IMR-90 (cell line): ENCODE measurements at regions not wholly inside any gene's neighbourhood (a gene's known extent, or its start where the extent isn't known, plus 50 kb on each side); places are given as distances from the start of the nearest gene placed in this dataset.

Experiments
- ATAC-seq: fragments of 200-7000 bp; cut with Tn5 transposase; 2 replicates; pipeline ENCODE4 v1.9.1; 2020; ENCODE audit warnings: low read depth, mild to moderate bottlenecking, moderate library complexity
- BruUV-seq: library from RNA; stranded (reverse); fragments of 400-500 nt; replicated peaks from 2 replicates; lab custom pipeline; 2021; lab: Mats Ljungman, UMichigan
- CTCF ChIA-PET: fragments of 300-600 bp; formaldehyde crosslinking; extraction: SDS; loops from one replicate; lab custom pipeline; 2021; ENCODE audit warnings: antibody characterized with exemption; lab: Yijun Ruan, JAX
- POLR2A ChIA-PET: fragments of 300-600 bp; sonication (Branson Sonifier 250); formaldehyde crosslinking; loops from one replicate; lab custom pipeline; 2022; ENCODE audit warnings: antibody characterized with exemption; ENCODE audit not compliant: unreplicated experiment; lab: Charles Lee
- DNase-seq: peaks from one replicate; pipeline ENCODE4 v3.0.0; 2013
- H2AFZ ChIP-seq: replicated peaks from 2 replicates; pipeline ENCODE3; 2013; ENCODE audit warnings: low read length, mild to moderate bottlenecking; ENCODE audit not compliant: poor library complexity
- H2AK5ac ChIP-seq: 2 replicates; pipeline ENCODE4 v1.6.1; 2013; ENCODE audit warnings: low read depth, low read length, inconsistent platforms
- H2AK9ac ChIP-seq: replicated peaks from 2 replicates; pipeline ENCODE3; 2013; ENCODE audit warnings: mild to moderate bottlenecking, low read depth, low read length, moderate library complexity; ENCODE audit not compliant: poor library complexity
- H2BK120ac ChIP-seq: 2 replicates; pipeline ENCODE4 v1.6.1; 2013; ENCODE audit warnings: low read depth, low read length, inconsistent platforms
- H2BK15ac ChIP-seq: 3 replicates; pipeline ENCODE4 v1.6.1; 2013; ENCODE audit warnings: low read depth, low read length, inconsistent platforms
- H2BK20ac ChIP-seq: 2 replicates; pipeline ENCODE4 v1.6.1; 2013; ENCODE audit warnings: low read depth, mild to moderate bottlenecking, inconsistent platforms, low read length, moderate library complexity
- H2BK5ac ChIP-seq: 2 replicates; pipeline ENCODE4 v1.6.1; 2013; ENCODE audit warnings: mild to moderate bottlenecking, low read depth, low read length, inconsistent platforms; ENCODE audit not compliant: poor library complexity, severe bottlenecking
- H3K14ac ChIP-seq: replicated peaks from 2 replicates; pipeline ENCODE4 v1.6.1; 2013; ENCODE audit warnings: low read depth, low read length, inconsistent platforms
- H3K18ac ChIP-seq: 2 replicates; pipeline ENCODE4 v1.6.1; 2013; ENCODE audit warnings: low read depth, low read length, control low read depth
- H3K23ac ChIP-seq: 2 replicates; pipeline ENCODE4 v1.6.1; 2013; ENCODE audit warnings: low read depth, low read length, inconsistent platforms
- H3K27ac ChIP-seq: 2 replicates; pipeline ENCODE4 v1.5.1; 2013; ENCODE audit warnings: mild to moderate bottlenecking, control low read depth, low read length; ENCODE audit not compliant: insufficient read depth
- H3K27me3 ChIP-seq: 2 replicates; pipeline ENCODE4 v1.6.1; 2013; ENCODE audit warnings: low read length; ENCODE audit not compliant: control insufficient read depth, insufficient read depth
- H3K36me3 ChIP-seq: 2 replicates; pipeline ENCODE4 v1.6.1; 2013; ENCODE audit warnings: low read length, mixed read lengths; ENCODE audit not compliant: control insufficient read depth, insufficient read depth
- H3K4ac ChIP-seq: 2 replicates; pipeline ENCODE4 v1.6.1; 2013; ENCODE audit warnings: low read depth, low read length, inconsistent platforms
- H3K4me1 ChIP-seq: 2 replicates; pipeline ENCODE4 v1.6.1; 2013; ENCODE audit warnings: low read length, mixed read lengths; ENCODE audit not compliant: control insufficient read depth, insufficient read depth
- H3K4me2 ChIP-seq: 2 replicates; pipeline ENCODE4 v1.6.1; 2013; ENCODE audit warnings: low read depth, mild to moderate bottlenecking, control low read depth, low read length, moderate library complexity
- H3K4me3 ChIP-seq: 2 replicates; pipeline ENCODE4 v1.5.1; 2013; ENCODE audit warnings: low read depth, mild to moderate bottlenecking, control low read depth, low read length, moderate library complexity; ENCODE audit not compliant: insufficient read depth
- H3K56ac ChIP-seq: 2 replicates; pipeline ENCODE4 v1.6.1; 2013; ENCODE audit warnings: low read length, inconsistent platforms; ENCODE audit not compliant: insufficient read depth; ENCODE audit errors: extremely low read depth
- H3K79me1 ChIP-seq, 2 experiments: 2 replicates each; pipeline ENCODE4 v1.6.1; 2013; ENCODE audit warnings: low read length in 2 of 2, inconsistent platforms in 1 of 2, low read depth in 1 of 2
- H3K9ac ChIP-seq: 2 replicates; pipeline ENCODE4 v1.6.1; 2013; ENCODE audit warnings: low read depth, low read length, control low read depth
- H3K9me1 ChIP-seq: 2 replicates; pipeline ENCODE4 v1.6.1; 2013; ENCODE audit warnings: low read length, inconsistent platforms; ENCODE audit not compliant: insufficient read depth
- H3K9me3 ChIP-seq: 2 replicates; pipeline ENCODE4 v1.6.1; 2013; ENCODE audit warnings: low read length; ENCODE audit not compliant: control insufficient read depth, insufficient read depth
- H4K20me1 ChIP-seq: 2 replicates; pipeline ENCODE4 v1.6.1; 2013; ENCODE audit warnings: low read length, inconsistent platforms; ENCODE audit not compliant: insufficient read depth
- H4K5ac ChIP-seq: 2 replicates; pipeline ENCODE4 v1.6.1; 2013; ENCODE audit warnings: mild to moderate bottlenecking, low read depth, low read length, control low read depth
- H4K8ac ChIP-seq, 2 experiments: 2 replicates each; pipeline ENCODE4 v1.6.1; 2013; ENCODE audit warnings: low read depth in 2 of 2, low read length in 2 of 2, control low read depth in 1 of 2, inconsistent platforms in 1 of 2
- H4K91ac ChIP-seq: 2 replicates; pipeline ENCODE4 v1.6.1; 2013; ENCODE audit warnings: low read depth, low read length, inconsistent platforms; ENCODE audit not compliant: insufficient read depth
- ELK1 ChIP-seq: fragments of 150-350 bp; IDR thresholded peaks from 2 replicates; pipeline ENCODE4 v1.6.1; 2016; ENCODE audit warnings: low read depth, mild to moderate bottlenecking, low read length, moderate library complexity, borderline replicate concordance
- MAFK ChIP-seq: IDR thresholded peaks from 2 replicates; pipeline ENCODE4 v1.6.1; 2012; ENCODE audit warnings: low read depth, low read length, improper control_type of control experiment
- WGBS, 2 experiments: methylation state at CpG; one replicate each; pipeline versions ENCODE4 v1.1.5 to v1.1.7; 2013; ENCODE audit warnings: missing lambda C conversion rate in 2 of 2; ENCODE audit not compliant: insufficient read length in 1 of 2; ENCODE audit errors: extremely low coverage in 2 of 2; 5-methylcytosine and 5-hydroxymethylcytosine counted together
- dilution Hi-C: fragments of 300-500 bp; cut with HindIII; formaldehyde crosslinking; loops from one replicate; pipeline ENCODE4 v1.14.3; 2018; ENCODE audit warnings: low sequenced_read_pairs; ENCODE audit not compliant: unreplicated experiment
- in situ Hi-C: fragments of 300-500 bp; cut with MboI; formaldehyde crosslinking; loops from 3 replicates; pipeline ENCODE4 v1.14.3; 2019; ENCODE audit warnings: low sequenced_read_pairs, inconsistent platforms, mixed read lengths
- intact Hi-C: fragments of 100-400 bp; cut with micrococcal nuclease; formaldehyde crosslinking; loops from 2 replicates; pipeline ENCODE4 v1.10.0; 2022

- H3K9ac ChIP-seq: no peak overlapping the region
Observed at GRCh38 chr16:56075732-56076388, 115.4 kb upstream of the GNAO1 start.

More at GRCh38 chr16:56075732-56076388, 115.4 kb upstream of the GNAO1 start:
- dilution Hi-C loops (no loop called here), intact Hi-C loops (no loop called here), in situ Hi-C loops (no loop called here)
- H4K91ac ChIP-seq: no peak overlapping the region
- H3K9me3 ChIP-seq: no peaks in the 10 kb centered on the region
- ChIA-PET CTCF (no interaction called here), POLR2A (no interaction called here)
- TF ChIP-seq ELK1 (no peak), MAFK (no peak)
- H3K4ac ChIP-seq: no peak overlapping the region
- H3K56ac ChIP-seq: no peak overlapping the region
- no peak overlapping the region for H3K4me3 ChIP-seq
- no peak overlapping the region for H2AK5ac ChIP-seq
- no peak overlapping the region for H2BK120ac ChIP-seq
- no peak overlapping the region for H2AK9ac ChIP-seq
- WGBS, 2 experiments: no CpG with 5 or more reads among the region's 11 CpGs
- H3K23ac ChIP-seq: no peak overlapping the region
- H3K27ac ChIP-seq: no peak overlapping the region
- H2BK5ac ChIP-seq: no peak overlapping the region
- H2BK20ac ChIP-seq: no peak overlapping the region
- ATAC-seq: no peak
- H3K18ac ChIP-seq: no peak overlapping the region
- no peaks in the 10 kb centered on the region for H3K9me1 ChIP-seq
- H3K4me2 ChIP-seq: no peak overlapping the region
- no peak overlapping the region for H2BK15ac ChIP-seq
- no peaks in the 10 kb centered on the region for H3K36me3 ChIP-seq
- no peak overlapping the region for H2AFZ ChIP-seq
- H4K20me1 ChIP-seq: no peaks in the 10 kb centered on the region
- H3K27me3 ChIP-seq: no peaks in the 10 kb centered on the region
- H4K5ac ChIP-seq: no peak overlapping the region
- BruUV-seq: no TSS peak
- H3K4me1 ChIP-seq: no peaks in the 10 kb centered on the region
- no peak overlapping the region for H3K14ac ChIP-seq
- no peak for DNase-seq
- no peaks in the 10 kb centered on the region for H3K79me1 ChIP-seq
- no peak overlapping the region for H4K8ac ChIP-seq
